OCI-LY7 (cell line): ENCODE measurements at regions not wholly inside any gene's neighbourhood (a gene's known extent, or its start where the extent isn't known, plus 50 kb on each side); places are given as distances from the start of the nearest gene placed in this dataset.

Experiments
- BruUV-seq: library from RNA; stranded (reverse); fragments of 400-500 nt; replicated peaks from 2 replicates; lab custom pipeline; 2021; lab: Mats Ljungman, UMichigan
- CTCF ChIA-PET: fragments of 300-600 bp; sonication (Branson Sonifier 250); formaldehyde crosslinking; loops from one replicate; lab custom pipeline; 2022; ENCODE audit warnings: antibody characterized with exemption; ENCODE audit not compliant: unreplicated experiment; lab: Charles Lee
- POLR2A ChIA-PET: fragments of 300-600 bp; sonication (Branson Sonifier 250); formaldehyde crosslinking; loops from one replicate; lab custom pipeline; 2022; ENCODE audit warnings: antibody characterized with exemption; lab: Charles Lee
- DNase-seq: peaks from one replicate; pipeline ENCODE4 v3.0.0-alpha.2; 2015; ENCODE audit warnings: low spot score
- H2AFZ ChIP-seq: fragments of 200-600 bp; sonication (generic), shearing (Covaris generic); 2 replicates; pipeline ENCODE4 v1.6.1; 2014; ENCODE audit warnings: mild to moderate bottlenecking, antibody characterized with exemption, low read length, moderate library complexity
- H3K27ac ChIP-seq: fragments of 200-600 bp; sonication (generic); 2 replicates; pipeline ENCODE4 v1.5.1; 2014; ENCODE audit warnings: mixed run types, low read depth, mild to moderate bottlenecking, moderate library complexity, low read length, inconsistent platforms; ENCODE audit not compliant: poor library complexity, severe bottlenecking
- H3K36me3 ChIP-seq: fragments of 200-600 bp; sonication (generic); 2 replicates; pipeline ENCODE4 v1.6.1; 2014; ENCODE audit warnings: mild to moderate bottlenecking, antibody characterized with exemption, low read length, moderate library complexity, mixed read lengths; ENCODE audit not compliant: insufficient read depth
- H3K4me1 ChIP-seq: fragments of 200-600 bp; sonication (generic); 2 replicates; pipeline ENCODE4 v1.5.1; 2014; ENCODE audit warnings: mild to moderate bottlenecking, low read length; ENCODE audit not compliant: insufficient read depth, poor library complexity, severe bottlenecking
- H3K4me2 ChIP-seq: fragments of 200-600 bp; sonication (generic); 2 replicates; pipeline ENCODE4 v1.6.1; 2014; ENCODE audit warnings: mild to moderate bottlenecking, low read length
- H3K4me3 ChIP-seq: fragments of 200-600 bp; sonication (generic); 2 replicates; pipeline ENCODE4 v1.5.1; 2014; ENCODE audit warnings: mild to moderate bottlenecking, low read depth, low read length; ENCODE audit not compliant: poor library complexity, severe bottlenecking
- H3K79me2 ChIP-seq: fragments of 200-600 bp; sonication (generic); 2 replicates; pipeline ENCODE4 v1.6.1; 2016; ENCODE audit warnings: low read depth, mild to moderate bottlenecking, low read length, moderate library complexity, mixed read lengths; ENCODE audit not compliant: insufficient read depth
- H3K9me2 ChIP-seq: fragments of 200-600 bp; sonication (generic); 2 replicates; pipeline ENCODE4 v1.6.1; 2016; ENCODE audit warnings: mild to moderate bottlenecking, low read length, mixed read lengths; ENCODE audit not compliant: insufficient read depth
- H3K9me3 ChIP-seq: fragments of 200-600 bp; sonication (generic); 2 replicates; pipeline ENCODE4 v1.6.1; 2014; ENCODE audit warnings: mild to moderate bottlenecking, mixed run types, low read length, mixed read lengths
- H4K20me1 ChIP-seq: fragments of 200-600 bp; sonication (generic); 2 replicates; pipeline ENCODE4 v1.6.1; 2014; ENCODE audit warnings: mild to moderate bottlenecking, antibody characterized with exemption, low read length, moderate library complexity, mixed read lengths; ENCODE audit not compliant: insufficient read depth
- CTCF ChIP-seq: fragments of 200-600 bp; sonication (generic); conservative IDR thresholded peaks from 2 replicates; pipeline ENCODE4 v1.5.1; 2014; ENCODE audit warnings: mild to moderate bottlenecking, antibody characterized with exemption, low read length, moderate library complexity, mixed read lengths
- EZH2phosphoT487 ChIP-seq: fragments of 200-600 bp; sonication (generic); IDR thresholded peaks from 2 replicates; pipeline ENCODE4 v1.6.1; 2018; ENCODE audit warnings: low read depth, borderline replicate concordance, mild to moderate bottlenecking, mixed run types, antibody characterized with exemption, low read length, moderate library complexity, mixed read lengths
- intact Hi-C: fragments of 100-400 bp; cut with micrococcal nuclease; formaldehyde crosslinking; loops from one replicate; pipeline ENCODE4 v1.10.0; 2022; ENCODE audit not compliant: unreplicated experiment

- intact Hi-C loops: loop anchor here (5.0 kb wide), 3 partner anchors 70 to 335 kb away; no protein-coding TSS in a partner anchor
- peaks cover 15% of the 10 kb centered on the region for H3K4me1 ChIP-seq
- H3K4me2 ChIP-seq: peak overlapping the region; percentile 32; the same call in 1 of the 2 replicates
- BruUV-seq: no TSS peak
- H2AFZ ChIP-seq: no peak overlapping the region
- no peaks in the 10 kb centered on the region for H3K79me2 ChIP-seq
- no peaks in the 10 kb centered on the region for H3K9me2 ChIP-seq
- no peaks in the 10 kb centered on the region for H3K36me3 ChIP-seq
- ChIA-PET CTCF (no interaction called here), POLR2A (no interaction called here)
- H3K27ac ChIP-seq: no peak overlapping the region
- no peak for TF ChIP-seq EZH2phosphoT487
- no peak for TF ChIP-seq CTCF
- H3K4me3 ChIP-seq: peak overlapping the region; percentile 22
- no peaks in the 10 kb centered on the region for H4K20me1 ChIP-seq
- no peaks in the 10 kb centered on the region for H3K9me3 ChIP-seq
- DNase-seq: no peak
Observed at GRCh38 chr6:44002067-44002592, 125.1 kb downstream of the MRPL14 start.

- ChIA-PET POLR2A (interaction anchor here (0.7 kb wide), 1 partner anchor 200 kb away, joined by 4 read pairs; no protein-coding TSS in a partner anchor), CTCF (no interaction called here)
- Histone ChIP-seq H3K4me2 (peak overlapping the region; percentile 35; the same call in 1 of the 2 replicates), H3K4me1 (peaks cover 15% of the 10 kb centered on the region), H3K79me2 (no peaks in the 10 kb centered on the region), H3K36me3 (no peaks in the 10 kb centered on the region), H3K9me3 (no peaks in the 10 kb centered on the region), H3K27ac (no peak overlapping the region), H3K9me2 (no peaks in the 10 kb centered on the region), H2AFZ (peak overlapping the region; percentile 42; the same call in 1 of the 2 replicates), H3K4me3 (no peak overlapping the region), H4K20me1 (no peaks in the 10 kb centered on the region)
- BruUV-seq: no TSS peak
- DNase-seq: peak; percentile 54
- TF ChIP-seq EZH2phosphoT487 (no peak), CTCF (peak; percentile 71)
- intact Hi-C loops: loop anchor here (2.0 to 5.0 kb wide), 4 partner anchors 71 to 334 kb away; no protein-coding TSS in a partner anchor
Observed at GRCh38 chr6:44001318-44002066, 125.8 kb downstream of the MRPL14 start.
